ENCODE measurements at regions not wholly inside any gene's neighbourhood (a gene's known extent, or its start where the extent isn't known, plus 50 kb on each side); places are given as distances from the start of the nearest gene placed in this dataset.
"Not testable (repeated sequence)": the region's sequence is repeated elsewhere in the genome, so short reads cannot be mapped to it uniquely, and the experiment has no call there.

GRCh38 chr17:71592431-71592830 is 528.4 kb upstream of the SOX9 start:
- no peaks in the 10 kb centered on the region for H3K27me3 Mint-ChIP-seq
- intact Hi-C loops (cut with micrococcal nuclease) = no loop called here
- no peak overlapping the region for H3K4me3 Mint-ChIP-seq
- Histone ChIP-seq H2AFZ (ENCODE audit: insufficient read depth, low read depth, low read length, poor library complexity, severe bottlenecking) (no peak overlapping the region), H3K9ac (ENCODE audit: low read length) (no peak overlapping the region), H3K4me2 (replicated peaks; ENCODE audit: low read depth, low read length, poor library complexity, severe bottlenecking) (no peak overlapping the region), H3K9me3 (ENCODE audit: control extremely low read depth in 1 of 3, control insufficient read depth in 2 of 3, insufficient read depth in 1 of 3, low read length in 2 of 3) (no peaks in the 10 kb centered on the region), H3K4me3 (ENCODE audit: control extremely low read depth in 1 of 5, extremely low read depth in 1 of 5, insufficient read depth in 1 of 5, low read depth in 2 of 5, low read length in 4 of 5) (no peak overlapping the region), H3K27me3 (replicated peaks in 1 of 4; ENCODE audit: control extremely low read depth in 1 of 4, control insufficient read depth in 3 of 4, insufficient read depth in 4 of 4, low read length in 3 of 4) (no peaks in the 10 kb centered on the region), H3K27ac (ENCODE audit: low read length in 2 of 2) (no peak overlapping the region), H3K4me1 (ENCODE audit: control insufficient read depth in 2 of 2, insufficient read depth in 2 of 2, low read length in 2 of 2) (no peaks in the 10 kb centered on the region), H4K20me1 (ENCODE audit: control insufficient read depth, insufficient read depth, low read length, poor library complexity, severe bottlenecking) (no peaks in the 10 kb centered on the region), H3K79me2 (ENCODE audit: control insufficient read depth, insufficient read depth, low read length) (no peaks in the 10 kb centered on the region), H3K36me3 (replicated peaks in 1 of 2; ENCODE audit: control extremely low read depth in 1 of 2, control insufficient read depth in 1 of 2, extremely low read depth in 1 of 2, insufficient read depth in 2 of 2, low read length in 1 of 2) (no peaks in the 10 kb centered on the region)
- ATAC-seq (ENCODE audit: low read depth) (no peak), DNase-seq (no peak)
- H3K27ac Mint-ChIP-seq = no peak overlapping the region
- CTCF ChIA-PET = no interaction called here
- H3K4me1 Mint-ChIP-seq = no peaks in the 10 kb centered on the region
- peaks cover 3% of the 10 kb centered on the region for H3K9me3 Mint-ChIP-seq (ENCODE audit: insufficient read depth)
- POLR2A ChIA-PET = no interaction called here
- no peak for TF ChIP-seq EZH2 (IDR thresholded peaks at IDR 0.05; ENCODE audit: borderline replicate concordance, insufficient read depth, low read depth, low read length, poor library complexity, severe bottlenecking)
- no peak for TF ChIP-seq CTCF (IDR thresholded peaks at IDR 0.05)

- no peaks in the 10 kb centered on the region for H3K36me3 ChIP-seq (replicated peaks in 1 of 2; ENCODE audit: control extremely low read depth in 1 of 2, control insufficient read depth in 1 of 2, extremely low read depth in 1 of 2, insufficient read depth in 2 of 2, low read length in 1 of 2)
- CTCF ChIA-PET = no interaction called here
- no peaks in the 10 kb centered on the region for H3K9me3 ChIP-seq (ENCODE audit: control extremely low read depth in 1 of 3, control insufficient read depth in 2 of 3, insufficient read depth in 1 of 3, low read length in 2 of 3)
- intact Hi-C loops (cut with micrococcal nuclease) = no loop called here
- no peaks in the 10 kb centered on the region for H3K4me1 ChIP-seq (ENCODE audit: control insufficient read depth in 2 of 2, insufficient read depth in 2 of 2, low read length in 2 of 2)
- no peak for DNase-seq
- no peak overlapping the region for H3K4me3 ChIP-seq (ENCODE audit: control extremely low read depth in 1 of 5, extremely low read depth in 1 of 5, insufficient read depth in 1 of 5, low read depth in 2 of 5, low read length in 4 of 5)
- H3K9ac ChIP-seq (ENCODE audit: low read length) = no peak overlapping the region
- H3K27ac ChIP-seq (ENCODE audit: low read length in 2 of 2) = no peak overlapping the region
- TF ChIP-seq EZH2 (IDR thresholded peaks at IDR 0.05; ENCODE audit: borderline replicate concordance, insufficient read depth, low read depth, low read length, poor library complexity, severe bottlenecking) = no peak
- POLR2A ChIA-PET = no interaction called here
- H3K27me3 ChIP-seq (replicated peaks in 1 of 4; ENCODE audit: control extremely low read depth in 1 of 4, control insufficient read depth in 3 of 4, insufficient read depth in 4 of 4, low read length in 3 of 4) = no peaks in the 10 kb centered on the region
- H2AFZ ChIP-seq (ENCODE audit: insufficient read depth, low read depth, low read length, poor library complexity, severe bottlenecking) = no peak overlapping the region
- Mint-ChIP-seq H3K9me3 (ENCODE audit: insufficient read depth) (peaks cover 3% of the 10 kb centered on the region), H3K27ac (no peak overlapping the region), H3K4me3 (no peak overlapping the region), H3K27me3 (no peaks in the 10 kb centered on the region), H3K4me1 (no peaks in the 10 kb centered on the region)
- 89% methylated on average over 1 of the region's 1 CpG for WGBS (ENCODE audit: insufficient coverage)
- H3K4me2 ChIP-seq (replicated peaks; ENCODE audit: low read depth, low read length, poor library complexity, severe bottlenecking) = no peak overlapping the region
- ATAC-seq (ENCODE audit: low read depth) = no peak
- H4K20me1 ChIP-seq (ENCODE audit: control insufficient read depth, insufficient read depth, low read length, poor library complexity, severe bottlenecking) = no peaks in the 10 kb centered on the region
- no peaks in the 10 kb centered on the region for H3K79me2 ChIP-seq (ENCODE audit: control insufficient read depth, insufficient read depth, low read length)
Measured at GRCh38 chr17:71593078-71593477, 527.7 kb upstream of the SOX9 start.

DNA sequence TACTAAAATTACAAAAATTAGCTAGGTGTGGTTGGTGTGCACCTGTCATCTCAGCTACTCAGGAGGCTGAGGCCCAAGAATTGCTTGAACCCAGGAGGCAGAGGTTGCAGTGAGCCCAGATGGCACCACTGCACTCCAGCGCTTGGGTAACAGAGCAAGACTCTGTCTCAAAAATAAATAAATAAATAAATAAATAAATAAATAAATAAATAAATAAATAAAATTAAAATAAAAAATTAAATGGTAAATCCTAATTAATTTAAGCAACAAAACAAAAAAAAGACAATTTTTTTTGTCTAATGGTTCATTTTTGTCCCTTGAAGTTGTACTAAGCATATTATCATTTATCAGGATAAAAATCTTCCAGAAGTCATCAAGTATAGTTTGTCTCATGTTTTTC is 521.2 kb upstream of the SOX9 start:
- H3K9ac ChIP-seq (ENCODE audit: low read length); H3K36me3 ChIP-seq (replicated peaks in 1 of 2; ENCODE audit: control extremely low read depth in 1 of 2, control insufficient read depth in 1 of 2, extremely low read depth in 1 of 2, insufficient read depth in 2 of 2, low read length in 1 of 2); H3K9me3 ChIP-seq (ENCODE audit: control extremely low read depth in 1 of 3, control insufficient read depth in 2 of 3, insufficient read depth in 1 of 3, low read length in 2 of 3); POLR2A ChIA-PET; H3K27me3 Mint-ChIP-seq; H3K4me2 ChIP-seq (replicated peaks; ENCODE audit: low read depth, low read length, poor library complexity, severe bottlenecking); intact Hi-C loops (cut with micrococcal nuclease); H4K20me1 ChIP-seq (ENCODE audit: control insufficient read depth, insufficient read depth, low read length, poor library complexity, severe bottlenecking); H3K27me3 ChIP-seq (replicated peaks in 1 of 4; ENCODE audit: control extremely low read depth in 1 of 4, control insufficient read depth in 3 of 4, insufficient read depth in 4 of 4, low read length in 3 of 4); H3K27ac ChIP-seq (ENCODE audit: low read length in 2 of 2); H2AFZ ChIP-seq (ENCODE audit: insufficient read depth, low read depth, low read length, poor library complexity, severe bottlenecking); H3K4me3 ChIP-seq (ENCODE audit: control extremely low read depth in 1 of 5, extremely low read depth in 1 of 5, insufficient read depth in 1 of 5, low read depth in 2 of 5, low read length in 4 of 5); DNase-seq; H3K9me3 Mint-ChIP-seq (ENCODE audit: insufficient read depth); CTCF ChIA-PET; H3K4me3 Mint-ChIP-seq; ATAC-seq (ENCODE audit: low read depth); H3K4me1 Mint-ChIP-seq; H3K4me1 ChIP-seq (ENCODE audit: control insufficient read depth in 2 of 2, insufficient read depth in 2 of 2, low read length in 2 of 2); H3K79me2 ChIP-seq (ENCODE audit: control insufficient read depth, insufficient read depth, low read length); H3K27ac Mint-ChIP-seq: not testable (repeated sequence)
- no CpG with 5 or more reads among the region's 1 CpG for WGBS (ENCODE audit: insufficient coverage)

Measured in B cell (primary cell).